SK-N-MC (cell line): ENCODE measurements at regions not wholly inside any gene's neighbourhood (a gene's known extent, or its start where the extent isn't known, plus 50 kb on each side); places are given as distances from the start of the nearest gene placed in this dataset.

ENCODE experiments used
- DNase-seq: peaks from one replicate; pipeline ENCODE4 v3.0.0-alpha.2; 2011; ENCODE audit warnings: low read depth, low spot score
- H3K27ac ChIP-seq: fragments of 200-600 bp; sonication (generic); 2 replicates; pipeline ENCODE4 v1.5.1; 2016; ENCODE audit warnings: mixed run types
- H3K36me3 ChIP-seq: fragments of 200-600 bp; sonication (generic); 2 replicates; pipeline ENCODE4 v1.6.1; 2017; ENCODE audit warnings: antibody characterized with exemption, low read length, mixed read lengths; ENCODE audit not compliant: insufficient read depth
- H3K4me3 ChIP-seq: fragments of 200-600 bp; sonication (generic); 2 replicates; pipeline ENCODE4 v1.5.1; 2016
- H3K9ac ChIP-seq: fragments of 200-600 bp; sonication (generic); 2 replicates; pipeline ENCODE4 v1.8.0; 2017; ENCODE audit warnings: mixed run types, mixed read lengths; ENCODE audit not compliant: insufficient read length
- H3K9me3 ChIP-seq: fragments of 200-600 bp; sonication (generic); 2 replicates; pipeline ENCODE4 v1.6.1; 2017; ENCODE audit warnings: low read depth, mild to moderate bottlenecking, antibody characterized with exemption, low read length, moderate library complexity, mixed read lengths
- EZH2 ChIP-seq: fragments of 200-600 bp; sonication (generic); IDR thresholded peaks from one replicate; pipeline ENCODE4 v1.6.1; 2017; ENCODE audit warnings: antibody characterized with exemption
- FOXP2 ChIP-seq: optimal IDR thresholded peaks from 2 replicates; pipeline ENCODE3; 2011; ENCODE audit warnings: mild to moderate bottlenecking, moderate library complexity; ENCODE audit not compliant: insufficient read depth; ENCODE audit errors: extremely low read length, control extremely low read depth
- POLR2AphosphoS5 ChIP-seq: IDR thresholded peaks from 2 replicates; pipeline ENCODE4 v1.6.1; 2012; ENCODE audit warnings: mild to moderate bottlenecking, low read depth, low read length, borderline replicate concordance

DNA sequence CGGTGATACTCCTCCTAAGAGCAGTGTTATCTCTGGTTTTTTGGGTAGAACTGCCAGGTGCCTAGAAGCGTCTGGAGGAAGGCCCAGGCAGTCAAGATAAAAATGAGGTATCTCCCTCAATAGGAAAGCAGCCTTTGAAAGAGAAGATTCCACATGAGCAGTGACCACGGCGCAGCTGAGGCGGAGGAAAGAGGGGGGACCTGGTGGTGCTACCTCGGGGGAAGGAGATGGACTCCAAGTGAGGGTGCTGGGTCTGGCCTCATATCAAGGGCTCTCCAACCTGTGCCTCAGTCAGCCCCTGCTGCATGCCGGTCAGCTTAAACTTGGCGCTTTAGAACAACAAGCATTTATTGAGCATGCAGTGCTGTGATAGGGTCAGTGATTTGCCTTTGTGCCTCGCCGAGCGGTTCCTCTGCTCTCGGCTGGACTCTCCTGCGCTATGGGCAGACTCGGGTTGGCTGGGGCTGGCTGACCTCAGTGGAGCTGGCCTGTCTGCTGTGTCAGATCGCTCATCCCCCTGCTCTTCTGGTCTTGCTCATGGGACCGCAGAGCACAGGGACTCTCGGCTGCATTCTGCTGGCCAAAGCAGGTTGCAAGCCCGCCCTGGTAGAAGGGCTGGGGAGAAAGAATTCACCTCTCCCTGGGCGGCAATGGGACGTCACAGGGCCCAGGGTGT, 121.1 kb upstream of the IRX4 start:
- H3K9me3 ChIP-seq, result no peaks in the 10 kb centered on the region
- H3K36me3 ChIP-seq, result no peaks in the 10 kb centered on the region
- H3K4me3 ChIP-seq, result no peak overlapping the region
- TF ChIP-seq POLR2AphosphoS5 (no peak), EZH2 (no peak), FOXP2 (no peak)
- no peak overlapping the region for H3K27ac ChIP-seq
- no peak overlapping the region for H3K9ac ChIP-seq
- no peak for DNase-seq

DNA sequence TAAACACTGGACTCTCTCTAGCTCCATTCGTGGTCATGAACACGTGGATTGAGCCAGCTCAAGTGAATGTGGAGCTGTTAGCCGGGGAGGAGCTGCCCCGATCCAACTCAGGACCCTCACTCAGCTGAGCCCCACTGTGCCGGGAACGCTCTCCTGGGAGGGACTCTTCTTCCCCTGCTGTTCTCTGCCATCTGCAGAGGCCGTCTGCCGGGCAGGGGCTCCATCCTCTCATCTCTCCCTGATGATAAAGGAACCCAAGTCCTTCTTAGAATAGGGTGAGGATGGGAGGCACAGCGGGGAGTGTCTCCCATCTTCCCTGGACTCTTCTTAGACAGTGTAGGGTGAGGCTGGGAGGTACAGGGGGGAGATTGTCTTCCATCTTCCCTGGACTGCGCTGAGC, 120.5 kb upstream of the IRX4 start:
- H3K9ac ChIP-seq, result no peak overlapping the region
- no peaks in the 10 kb centered on the region for H3K9me3 ChIP-seq
- H3K36me3 ChIP-seq, result no peaks in the 10 kb centered on the region
- H3K4me3 ChIP-seq, result no peak overlapping the region
- DNase-seq, result no peak
- TF ChIP-seq POLR2AphosphoS5 (no peak), EZH2 (no peak), FOXP2 (no peak)
- no peak overlapping the region for H3K27ac ChIP-seq

DNA sequence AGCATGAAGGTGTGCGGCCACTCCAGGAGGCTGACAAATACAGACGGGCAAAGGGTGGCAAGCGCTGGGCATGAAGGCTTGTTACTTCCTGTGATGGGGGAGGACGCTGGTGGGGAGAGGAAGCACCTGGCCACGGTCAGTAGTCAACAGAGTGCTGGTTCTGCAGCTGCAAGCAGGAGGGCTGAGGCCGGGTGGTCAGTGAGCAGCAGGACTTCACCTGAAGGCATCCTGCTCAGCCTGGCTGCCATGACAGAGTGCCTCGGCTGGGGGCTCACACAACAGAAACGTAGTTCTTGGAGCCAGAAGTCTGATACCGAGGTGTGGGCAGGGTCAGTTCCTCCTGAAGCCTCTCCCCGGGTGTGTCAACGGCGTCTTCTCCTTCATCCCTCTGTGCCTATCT, 118.6 kb upstream of the IRX4 start:
- Histone ChIP-seq H3K4me3 (no peak overlapping the region), H3K9ac (no peak overlapping the region), H3K27ac (no peak overlapping the region), H3K36me3 (no peaks in the 10 kb centered on the region), H3K9me3 (no peaks in the 10 kb centered on the region)
- TF ChIP-seq FOXP2 (no peak), POLR2AphosphoS5 (no peak), EZH2 (no peak)
- DNase-seq, result no peak

DNA sequence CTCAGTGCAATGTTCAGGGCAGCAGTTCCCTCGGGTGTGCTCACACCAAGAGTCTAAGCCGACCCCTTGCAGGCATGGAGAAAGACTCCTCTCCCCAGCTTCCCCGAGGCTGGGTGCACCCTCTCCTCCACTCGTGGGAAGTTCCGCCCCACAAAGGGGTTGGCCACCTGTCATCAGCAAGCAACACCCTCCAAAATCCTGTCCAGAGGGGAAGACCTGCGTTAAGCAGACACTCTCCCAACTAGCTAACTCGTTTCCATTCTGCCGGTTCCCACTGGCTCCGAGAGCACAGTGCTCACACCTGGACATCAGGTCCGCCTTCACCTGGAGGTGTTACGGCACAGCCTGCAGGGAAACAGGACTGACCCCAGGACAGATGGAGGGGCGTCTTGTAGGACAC, 117.9 kb upstream of the IRX4 start:
- H3K9ac ChIP-seq, result no peak overlapping the region
- TF ChIP-seq POLR2AphosphoS5 (no peak), FOXP2 (no peak), EZH2 (no peak)
- no peak for DNase-seq
- H3K4me3 ChIP-seq, result no peak overlapping the region
- no peaks in the 10 kb centered on the region for H3K36me3 ChIP-seq
- no peak overlapping the region for H3K27ac ChIP-seq
- no peaks in the 10 kb centered on the region for H3K9me3 ChIP-seq

DNA sequence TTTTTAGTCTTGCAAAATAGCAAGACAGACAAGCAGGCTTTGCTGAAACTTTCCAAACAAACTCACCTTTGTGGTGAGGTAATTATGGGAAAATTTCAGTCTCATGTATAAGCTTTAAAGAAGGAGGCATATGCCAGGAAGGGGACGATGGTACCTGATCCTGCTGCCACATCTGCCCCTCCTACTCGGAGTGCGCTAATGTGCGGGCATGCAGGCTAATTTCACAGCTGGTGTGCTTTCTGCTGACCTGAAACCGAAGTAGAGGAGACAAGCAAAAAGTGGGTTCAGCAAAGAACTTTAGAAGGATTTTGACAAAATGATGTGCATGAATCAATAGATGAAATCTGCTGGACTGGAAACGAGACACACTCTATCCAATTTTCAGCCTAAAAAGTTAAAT, 117.1 kb upstream of the IRX4 start:
- Histone ChIP-seq H3K9ac (no peak overlapping the region), H3K9me3 (no peaks in the 10 kb centered on the region), H3K27ac (no peak overlapping the region), H3K36me3 (no peaks in the 10 kb centered on the region), H3K4me3 (no peak overlapping the region)
- DNase-seq, result no peak
- TF ChIP-seq POLR2AphosphoS5 (no peak), FOXP2 (no peak), EZH2 (no peak)

DNA sequence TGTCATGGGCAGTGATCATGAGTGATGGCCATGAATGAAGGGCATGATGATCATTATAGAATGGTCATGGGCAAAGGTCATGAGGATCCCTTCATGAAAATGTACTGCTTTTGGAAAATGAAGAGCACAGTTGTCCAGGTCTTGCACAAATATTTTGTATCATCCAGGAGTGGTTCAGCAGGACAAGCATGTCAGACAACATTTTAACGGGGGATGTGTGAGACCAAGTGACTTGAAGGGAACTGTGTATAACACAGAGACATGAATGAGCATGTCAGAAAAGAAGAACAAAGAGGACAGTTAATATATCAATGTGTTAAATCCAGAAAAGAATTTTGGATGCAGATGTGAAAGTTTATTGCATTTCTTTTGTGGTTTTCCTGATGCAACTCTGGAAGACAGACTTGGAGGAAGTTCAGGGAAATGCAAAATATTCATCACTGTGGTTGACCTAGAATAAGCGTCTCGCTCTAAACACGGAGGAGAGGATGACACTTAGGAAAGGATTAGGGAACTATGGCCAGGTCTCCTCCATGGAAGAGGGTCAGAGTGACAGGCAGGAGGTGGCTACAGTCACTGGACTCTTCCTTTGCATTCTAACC, 116.1 kb upstream of the IRX4 start:
- H3K9me3 ChIP-seq, result no peaks in the 10 kb centered on the region
- no peak overlapping the region for H3K27ac ChIP-seq
- H3K9ac ChIP-seq, result no peak overlapping the region
- no peaks in the 10 kb centered on the region for H3K36me3 ChIP-seq
- H3K4me3 ChIP-seq, result no peak overlapping the region
- DNase-seq, result no peak
- TF ChIP-seq FOXP2 (no peak), POLR2AphosphoS5 (no peak), EZH2 (no peak)

DNA sequence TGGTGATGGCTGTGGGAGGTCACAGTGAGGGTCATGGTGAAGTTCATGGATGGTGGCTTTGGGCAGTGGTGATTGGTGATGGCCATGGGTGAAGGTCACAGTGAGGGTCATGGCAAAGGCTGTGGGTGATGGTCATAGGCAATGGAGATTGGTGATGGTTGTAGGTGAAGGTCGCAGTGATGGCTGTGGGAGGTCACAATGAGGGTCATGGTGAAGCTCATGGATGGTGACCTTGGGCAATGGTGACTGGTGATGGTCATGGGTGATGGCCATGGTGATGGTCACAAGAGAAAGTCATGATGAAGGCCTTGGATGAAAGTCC, 115.6 kb upstream of the IRX4 start:
- H3K9me3 ChIP-seq, result no peaks in the 10 kb centered on the region
- TF ChIP-seq FOXP2 (no peak), POLR2AphosphoS5 (no peak), EZH2 (no peak)
- H3K4me3 ChIP-seq, result no peak overlapping the region
- H3K27ac ChIP-seq, result no peak overlapping the region
- no peak overlapping the region for H3K9ac ChIP-seq
- H3K36me3 ChIP-seq, result no peaks in the 10 kb centered on the region
- no peak for DNase-seq

DNA sequence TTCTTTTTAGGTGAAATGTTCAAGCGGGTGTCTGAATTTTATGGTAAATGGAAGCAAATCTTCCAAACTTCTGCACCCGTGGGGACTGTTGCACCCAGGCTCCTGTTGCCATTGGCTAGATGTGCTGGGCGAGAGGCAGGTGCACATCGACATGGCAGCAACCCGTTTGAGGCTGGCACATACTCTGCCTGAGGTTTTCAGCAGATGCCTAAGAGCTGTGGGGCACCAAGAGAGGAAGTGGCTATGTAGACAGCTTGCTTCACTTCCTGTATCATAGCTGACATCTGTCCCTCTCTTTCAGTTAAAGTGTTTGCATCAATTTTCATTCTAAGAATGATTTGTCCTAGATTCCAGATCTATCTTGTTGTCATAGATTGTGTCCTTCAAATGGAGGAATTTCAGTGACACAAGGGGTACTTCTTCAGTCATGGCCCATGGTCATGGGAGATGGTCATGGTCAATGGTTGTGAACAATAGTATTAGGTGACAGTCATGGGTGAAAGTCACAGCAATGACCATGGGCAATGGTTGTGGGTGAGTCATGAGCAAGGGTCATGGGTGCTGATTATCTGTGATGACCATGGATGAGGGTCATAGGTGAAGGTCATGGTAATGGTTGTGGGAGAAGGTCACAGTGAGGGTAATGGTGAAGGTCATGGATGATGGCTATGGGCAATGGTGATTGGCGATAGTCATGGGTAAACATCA, 115.1 kb upstream of the IRX4 start:
- H3K36me3 ChIP-seq, result no peaks in the 10 kb centered on the region
- no peak overlapping the region for H3K4me3 ChIP-seq
- H3K9ac ChIP-seq, result no peak overlapping the region
- TF ChIP-seq FOXP2, result no peak
- no peak for TF ChIP-seq POLR2AphosphoS5
- no peak for TF ChIP-seq EZH2
- no peak overlapping the region for H3K27ac ChIP-seq
- no peaks in the 10 kb centered on the region for H3K9me3 ChIP-seq
- DNase-seq, result no peak

DNA sequence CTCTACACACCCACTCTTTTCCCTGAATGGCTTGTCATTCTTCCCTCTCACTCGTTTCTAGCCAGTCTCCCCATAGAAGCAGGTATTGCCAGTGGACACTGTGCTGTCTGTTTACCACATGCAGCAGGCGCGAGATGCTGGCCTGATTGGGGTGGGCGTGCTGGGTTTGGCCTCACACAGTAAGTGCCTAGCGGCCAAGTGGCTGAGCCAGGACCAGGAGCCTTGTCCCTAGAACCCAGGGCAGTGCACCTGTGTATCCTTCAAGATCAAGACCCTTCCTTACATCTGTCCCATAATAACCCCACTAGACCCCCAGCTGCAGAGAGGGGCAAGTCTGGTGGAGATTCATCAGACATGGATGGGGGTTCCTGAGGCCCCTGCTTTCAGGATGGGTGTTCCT, 112.8 kb upstream of the IRX4 start:
- DNase-seq, result no peak
- Histone ChIP-seq H3K36me3 (no peaks in the 10 kb centered on the region), H3K9ac (no peak overlapping the region)

More for the DNA sequence above, 112.8 kb upstream of the IRX4 start:
- Histone ChIP-seq H3K9me3 (no peaks in the 10 kb centered on the region), H3K27ac (no peak overlapping the region), H3K4me3 (no peak overlapping the region)
- TF ChIP-seq POLR2AphosphoS5, result no peak
- no peak for TF ChIP-seq EZH2
- no peak for TF ChIP-seq FOXP2
